IPS-NIHi7 (cell line): ENCODE measurements at regions not wholly inside any gene's neighbourhood (a gene's known extent, or its start where the extent isn't known, plus 50 kb on each side); places are given as distances from the start of the nearest gene placed in this dataset.
"Not testable (repeated sequence)": the region's sequence is repeated elsewhere in the genome, so short reads cannot be mapped to it uniquely, and the experiment has no call there.

Experiments used
- DNase-seq: peaks from one replicate; pipeline ENCODE4 v3.0.0; 2012; ENCODE audit warnings: mixed read lengths; ENCODE audit errors: extremely low spot score

- no peak for DNase-seq
Observed at GRCh38 chr7:152502813-152503790, 67.3 kb upstream of the KMT2C start.

- DNase-seq, result no peak
Observed at GRCh38 chr7:152501506-152501905, 65.7 kb upstream of the KMT2C start.

- DNase-seq, result not testable (repeated sequence)
Observed at GRCh38 chr7:152499969-152500368, 64.2 kb upstream of the KMT2C start.

- no peak for DNase-seq
Observed at GRCh38 chr7:152495867-152496266, 60.1 kb upstream of the KMT2C start.

GRCh38 chr7:152492952-152493351 is 57.1 kb upstream of the KMT2C start:
- no peak for DNase-seq

GRCh38 chr7:152489044-152489443 is 53.2 kb upstream of the KMT2C start:
- DNase-seq, result no peak

- DNase-seq, result no peak
Observed at GRCh38 chr7:152486968-152487367, 51.2 kb upstream of the KMT2C start.

GRCh38 chr7:152485826-152486225 is 50.0 kb upstream of the KMT2C start:
- no peak for DNase-seq
